RCC 7860 (cell line): ENCODE measurements at regions not wholly inside any gene's neighbourhood (a gene's known extent, or its start where the extent isn't known, plus 50 kb on each side); places are given as distances from the start of the nearest gene placed in this dataset.

Experiments
- DNase-seq: peaks from one replicate; pipeline ENCODE4 v3.0.0-alpha.2; 2015; ENCODE audit warnings: low spot score
- FAIRE-seq: peaks from 2 replicates; lab custom pipeline; 2012; peaks lifted over from hg19 to GRCh38; lab: Jason Lieb, UNC

DNA sequence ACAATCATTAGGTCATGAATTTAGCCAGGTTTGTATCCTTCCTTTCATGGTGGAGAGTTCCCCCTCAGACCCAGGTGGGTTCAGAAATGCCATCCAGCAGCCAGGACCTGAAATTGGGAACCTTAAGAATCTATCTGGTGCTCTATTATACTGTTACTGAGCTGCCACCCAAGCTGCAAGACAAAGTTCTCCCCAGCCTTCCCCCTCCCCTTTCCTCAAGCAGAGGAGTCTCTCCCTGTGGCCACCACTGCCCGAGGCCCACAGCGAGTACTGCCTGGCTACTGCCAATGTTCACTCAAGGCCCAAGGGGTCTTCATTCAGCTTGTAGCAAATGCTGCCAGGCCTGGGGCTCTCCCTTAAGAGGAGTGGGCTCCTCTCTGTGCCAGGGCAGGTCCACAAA is 133.8 kb downstream of the TMEM38B start:
- DNase-seq (no peak), FAIRE-seq (no peak)

GRCh38 chr9:105828596-105829213 is 134.4 kb downstream of the TMEM38B start:
- DNase-seq (no peak), FAIRE-seq (no peak)

DNA sequence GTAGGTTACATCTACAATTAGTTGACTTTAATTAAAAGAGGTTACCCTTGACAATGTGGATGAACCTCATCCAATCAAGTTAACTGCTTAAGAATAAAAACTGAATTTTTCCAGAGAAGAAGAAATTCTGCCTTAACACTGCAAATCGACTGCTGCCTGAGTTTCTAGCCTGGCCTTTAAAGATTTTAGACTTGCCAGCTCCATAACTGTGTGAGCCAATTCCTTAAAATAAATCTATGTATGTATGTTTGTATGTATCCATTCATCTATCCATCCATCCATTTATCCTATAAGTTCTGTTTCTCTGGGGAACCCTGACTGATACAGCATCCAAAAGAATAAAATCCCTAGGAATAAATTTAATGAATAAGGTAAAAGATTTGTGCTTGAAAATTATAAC is 136.1 kb downstream of the TMEM38B start:
- DNase-seq, result no peak
- FAIRE-seq, result no peak

DNA sequence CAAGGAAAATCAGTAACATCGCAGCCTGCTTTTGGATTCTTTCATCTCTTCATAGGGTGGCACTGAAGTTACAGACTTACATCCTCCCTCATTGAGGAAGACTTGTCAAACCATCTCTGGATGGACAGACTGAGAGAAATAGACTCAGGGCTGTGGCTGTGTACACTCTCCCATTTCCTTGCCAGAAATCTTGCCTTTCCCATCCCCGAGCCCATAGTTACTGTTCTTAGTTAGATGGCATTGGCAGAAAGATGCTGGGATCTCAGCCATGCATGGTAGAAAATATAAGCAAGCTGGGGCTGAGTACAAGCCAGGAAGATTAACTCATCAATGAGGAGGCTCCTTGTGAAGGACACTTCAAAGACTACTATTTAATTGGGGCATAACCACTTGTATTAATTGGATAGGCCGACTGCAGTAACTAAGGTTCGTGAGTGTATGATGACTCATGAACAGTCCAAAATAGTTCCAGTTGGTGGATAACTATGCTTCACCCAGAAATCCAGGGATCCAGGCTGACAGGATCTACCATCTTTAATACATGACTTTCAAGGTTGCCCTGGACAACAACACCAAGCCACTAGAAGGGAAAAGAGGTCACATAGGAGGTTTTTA is 137.9 kb downstream of the TMEM38B start:
- DNase-seq, result no peak
- FAIRE-seq, result no peak

DNA sequence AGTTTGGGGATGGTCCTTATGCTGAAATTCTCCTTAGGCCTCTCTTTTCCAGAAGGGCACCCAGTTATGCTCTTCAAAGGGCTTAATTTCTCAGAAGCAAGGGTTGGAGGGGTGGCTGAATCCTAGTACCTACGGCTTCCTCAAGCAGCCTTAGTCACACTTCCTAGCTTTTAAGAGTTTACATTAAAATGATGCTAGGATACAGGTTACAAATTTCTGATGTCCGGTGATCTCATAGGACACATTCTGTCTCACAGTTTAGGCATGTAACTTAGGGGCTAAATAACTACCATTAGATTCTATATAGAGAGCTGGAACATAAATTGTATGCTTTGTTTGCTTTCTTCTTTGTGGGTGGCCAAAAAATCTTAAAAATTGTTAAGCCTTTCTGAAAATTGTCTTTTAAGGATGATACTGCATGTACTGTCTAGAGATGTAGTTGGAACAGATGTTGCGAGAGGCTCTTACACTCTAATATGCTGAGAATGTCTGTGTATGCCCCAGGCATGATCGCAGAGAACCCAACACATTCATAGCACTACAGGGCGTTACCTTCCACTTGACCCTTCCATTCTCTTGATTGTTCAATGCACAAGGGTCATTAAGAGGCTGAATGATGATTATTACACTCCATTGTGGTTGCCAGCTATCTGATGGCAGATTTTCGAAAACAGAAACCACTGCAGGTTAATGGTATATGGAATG is 139.1 kb downstream of the TMEM38B start:
- FAIRE-seq, result no peak

GRCh38 chr9:105834404-105834803 is 140.1 kb downstream of the TMEM38B start:
- no peak for DNase-seq
- no peak for FAIRE-seq

More for the DNA sequence above, 139.1 kb downstream of the TMEM38B start:
- DNase-seq, result no peak

- DNase-seq (no peak), FAIRE-seq (no peak)
Measured at GRCh38 chr9:105835721-105836120, 141.4 kb downstream of the TMEM38B start.

DNA sequence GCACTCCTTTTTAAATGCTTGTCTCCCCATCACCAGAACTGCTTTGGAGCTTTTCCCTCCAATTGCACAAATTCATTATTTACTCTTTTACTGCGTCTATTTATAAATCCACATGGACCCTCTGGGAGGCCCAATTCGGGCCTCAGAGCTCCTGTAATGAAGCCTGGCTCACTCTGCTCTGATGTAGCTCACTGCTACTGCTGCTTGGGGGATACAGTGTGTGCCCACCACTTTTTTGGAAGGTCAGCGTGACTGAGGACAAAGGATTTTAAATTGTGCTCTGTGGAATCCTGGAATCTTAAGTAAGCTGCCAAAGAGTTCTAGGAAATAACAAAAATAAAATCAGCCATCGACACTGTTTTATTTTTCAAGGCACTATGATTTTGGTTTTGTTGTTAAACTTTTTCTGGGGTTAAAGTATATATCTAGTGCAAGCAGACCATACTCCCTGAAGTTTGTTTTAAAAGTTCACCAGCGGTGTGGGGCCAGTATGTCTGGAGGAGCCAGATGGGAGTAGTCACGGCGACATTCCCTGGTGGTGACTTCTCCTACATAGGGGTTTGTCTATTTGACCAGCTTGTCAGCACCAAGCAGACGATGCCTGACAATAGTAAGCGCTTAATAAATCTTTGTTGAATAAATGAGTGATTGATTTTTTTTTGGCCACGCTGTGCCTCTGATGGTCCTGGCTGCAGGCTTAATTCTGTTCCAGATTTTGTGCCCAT is 142.8 kb downstream of the TMEM38B start:
- FAIRE-seq, result no peak
- no peak for DNase-seq

DNA sequence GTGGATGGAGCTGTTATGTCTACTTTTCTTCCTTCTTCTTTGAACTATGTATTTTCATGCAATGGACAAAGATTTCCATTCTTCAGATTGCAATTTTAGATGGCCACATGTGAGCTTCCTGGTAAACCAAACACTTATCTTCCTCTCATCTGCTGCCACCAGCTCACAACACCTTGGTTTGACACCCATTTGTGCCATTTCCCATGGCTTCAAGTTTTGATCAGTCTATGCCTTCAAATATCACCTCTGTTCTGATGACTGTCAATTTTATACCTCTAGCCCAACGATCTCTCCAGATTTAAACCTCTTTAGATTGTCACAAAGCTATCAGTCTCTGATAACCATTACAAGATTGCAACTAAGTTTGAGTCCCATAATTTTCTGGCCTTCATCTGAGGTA is 147.2 kb downstream of the TMEM38B start:
- DNase-seq (no peak), FAIRE-seq (no peak)

DNA sequence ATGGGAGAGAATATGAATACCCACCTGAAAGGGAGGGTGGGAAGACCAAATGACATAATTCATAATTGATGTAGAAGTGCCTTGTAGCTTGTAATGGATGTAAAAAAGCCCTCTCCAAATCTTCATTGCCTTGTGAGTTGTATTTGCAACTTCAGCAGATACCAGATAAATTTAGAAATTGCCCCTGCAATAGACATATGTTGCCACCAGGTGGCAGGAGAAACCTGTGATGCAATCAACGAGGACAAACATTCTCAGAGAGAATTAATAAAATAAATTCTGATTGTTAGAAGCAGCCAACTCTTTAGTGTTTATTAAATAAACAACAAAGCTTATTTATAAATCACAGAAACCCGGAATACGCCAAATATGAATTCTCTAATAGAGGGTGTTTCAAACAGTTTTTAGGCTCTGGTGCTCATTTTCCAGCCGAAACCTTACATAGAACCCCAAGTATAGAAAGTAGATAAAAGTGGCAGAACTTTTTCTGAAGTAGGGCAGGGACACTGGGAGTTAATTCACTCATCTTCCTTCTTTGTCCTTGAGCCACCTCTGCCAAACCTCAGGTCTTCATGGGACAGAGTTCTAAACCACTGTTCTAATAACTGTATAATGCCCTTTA is 147.8 kb downstream of the TMEM38B start:
- DNase-seq (no peak), FAIRE-seq (peak; percentile 83)

DNA sequence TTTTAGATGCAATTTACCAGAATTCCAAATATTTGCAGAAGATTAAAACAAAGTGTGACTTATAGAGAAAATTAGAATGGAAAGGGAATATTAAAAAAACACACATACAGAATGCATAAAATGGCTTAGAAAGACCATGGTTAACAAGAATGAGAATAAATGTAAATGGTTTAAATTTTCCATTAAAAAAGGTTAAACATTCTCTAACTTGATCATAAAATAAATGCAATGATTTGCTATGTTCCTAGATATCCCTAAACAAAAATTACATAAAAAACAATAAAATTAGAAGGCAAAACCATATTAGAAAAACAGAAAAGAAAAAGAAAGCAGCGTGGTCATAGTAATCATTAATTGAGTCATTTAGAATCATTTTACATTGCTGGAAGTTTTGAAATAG is 152.5 kb downstream of the TMEM38B start:
- FAIRE-seq (peak; percentile 10), DNase-seq (no peak)

- DNase-seq (no peak), FAIRE-seq (no peak)
Measured at GRCh38 chr9:105850852-105851500, 156.6 kb downstream of the TMEM38B start.

DNA sequence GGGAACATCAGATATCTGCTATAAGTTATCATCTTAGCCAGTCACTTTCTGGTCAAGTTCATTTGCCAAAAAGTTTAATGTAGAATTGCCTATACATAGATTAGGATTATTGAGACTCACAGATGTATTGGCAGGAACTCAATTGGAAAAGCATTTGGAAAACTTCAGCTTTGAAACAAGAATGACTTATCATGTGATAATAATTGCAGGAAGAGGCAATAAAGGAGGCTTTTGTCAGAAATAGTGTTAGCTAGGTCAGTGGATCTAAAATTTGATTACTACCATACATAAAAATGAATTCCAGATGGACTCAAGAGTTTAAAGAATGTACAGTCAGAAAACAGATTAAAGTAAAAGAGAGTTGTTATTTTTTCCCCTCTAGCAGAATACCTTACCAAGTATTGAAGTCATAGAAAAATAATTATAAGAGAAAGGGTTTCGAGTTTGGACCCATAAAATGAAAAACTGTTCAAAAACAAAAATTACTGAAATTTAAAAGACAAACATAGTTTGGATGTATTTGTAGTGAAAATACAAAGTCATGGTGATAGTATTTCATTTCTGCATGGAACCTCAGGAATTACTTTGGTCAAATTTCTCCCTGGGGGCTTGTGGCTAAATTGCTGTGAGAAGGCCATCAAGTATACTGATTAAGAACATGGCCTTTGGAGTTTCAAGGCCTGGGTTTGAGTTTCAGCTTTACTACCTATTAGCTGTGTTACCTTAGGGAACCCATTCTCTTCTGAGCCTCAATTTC is 159.9 kb downstream of the TMEM38B start:
- FAIRE-seq (no peak), DNase-seq (no peak)

DNA sequence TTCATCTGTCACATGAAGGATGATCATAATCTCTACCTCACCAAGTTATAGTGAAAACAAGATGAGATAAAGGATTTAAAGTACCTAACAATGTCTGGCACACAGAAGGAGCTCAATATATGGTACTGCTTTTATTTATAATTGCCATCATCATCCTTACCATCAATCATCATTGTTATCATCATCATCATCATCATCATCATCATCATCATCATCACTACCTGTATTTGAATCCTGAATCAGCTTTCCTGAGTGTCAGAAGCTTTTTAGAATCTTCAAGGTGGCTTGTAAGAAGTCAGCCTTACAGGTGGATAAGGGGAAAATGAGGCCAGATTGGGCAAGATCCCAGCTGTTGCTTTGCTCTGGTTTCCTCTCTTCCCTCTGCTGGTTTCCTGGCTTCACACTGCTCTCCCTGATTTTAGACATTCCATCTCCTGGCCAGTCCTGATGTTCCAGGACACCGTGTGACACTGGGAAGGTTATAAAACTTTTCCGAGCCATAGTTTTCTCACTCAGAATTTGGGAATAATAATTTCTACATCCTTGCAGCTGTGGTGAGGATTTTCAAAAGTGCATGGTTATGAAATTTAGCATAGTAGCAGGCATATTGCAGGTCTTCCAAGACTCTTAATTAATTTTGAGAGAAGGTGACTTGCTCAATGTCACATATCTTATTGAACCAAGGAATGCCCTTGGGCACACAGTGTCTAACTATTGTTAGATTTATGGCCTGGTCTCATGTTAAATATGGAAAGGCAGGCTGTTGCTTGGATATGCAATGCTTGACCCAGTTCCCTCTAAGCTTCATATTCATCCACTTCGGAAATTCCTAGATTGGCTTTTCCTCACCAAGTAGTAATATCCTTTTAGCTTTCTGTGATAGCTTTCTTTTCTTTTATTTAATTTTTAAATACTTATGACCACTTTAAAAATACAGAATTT is 160.7 kb downstream of the TMEM38B start:
- no peak for DNase-seq
- no peak for FAIRE-seq

DNA sequence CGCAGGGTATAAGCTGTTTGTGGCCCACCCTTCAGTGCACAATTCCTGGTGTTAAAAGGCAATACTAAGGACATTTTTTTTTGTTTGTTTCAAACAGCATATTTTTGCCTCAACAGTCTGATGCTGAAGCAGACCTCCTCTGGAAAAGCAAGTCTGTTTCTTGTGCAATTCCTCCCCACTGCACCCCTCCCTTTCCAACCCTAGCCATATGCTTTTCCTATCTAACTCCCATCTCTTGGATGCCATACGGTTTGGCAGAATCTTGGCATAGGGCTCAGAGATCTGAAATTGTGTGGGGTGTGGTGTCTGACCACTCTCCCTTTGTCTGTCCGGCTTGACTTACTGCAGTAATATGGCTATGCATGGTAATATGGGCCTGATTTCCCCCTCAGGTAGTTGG is 161.6 kb downstream of the TMEM38B start:
- no peak for FAIRE-seq
- DNase-seq, result no peak

DNA sequence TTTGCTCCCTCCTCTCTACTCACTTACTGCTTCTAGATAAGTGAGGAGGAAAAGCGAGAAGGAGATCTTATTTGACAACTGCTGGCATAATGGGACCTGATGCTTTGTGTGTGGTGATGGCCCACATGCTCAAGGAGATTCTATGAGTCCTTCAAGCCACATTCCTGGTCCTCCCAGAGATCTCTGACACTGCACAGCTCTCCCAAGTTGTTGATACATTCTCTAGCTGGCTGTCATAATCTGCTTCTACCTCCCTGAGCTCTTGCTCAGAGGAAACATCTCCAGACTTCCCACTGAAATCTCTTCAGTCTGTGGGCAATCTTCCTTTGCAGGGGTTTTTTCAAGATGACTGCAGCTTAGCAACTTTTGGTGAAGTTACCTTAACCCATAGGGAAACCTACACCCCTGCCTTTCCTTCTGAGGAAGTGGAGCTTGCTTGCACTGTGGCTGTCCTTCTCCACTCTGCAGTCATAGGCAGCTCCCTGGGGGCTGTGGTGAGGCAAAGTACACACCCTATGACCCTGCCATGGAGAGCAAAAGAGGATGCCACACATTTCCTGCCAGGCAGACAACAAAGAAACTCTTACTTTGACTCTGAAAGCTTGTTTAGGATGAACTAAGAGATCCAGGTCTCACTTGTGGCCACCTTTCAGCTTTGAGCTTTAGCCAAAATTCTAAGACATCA is 163.8 kb downstream of the TMEM38B start:
- no peak for DNase-seq
- no peak for FAIRE-seq

- FAIRE-seq (no peak), DNase-seq (no peak)
Measured at GRCh38 chr9:105858877-105859276, 164.5 kb downstream of the TMEM38B start.

GRCh38 chr9:105859428-105860091 is 165.2 kb downstream of the TMEM38B start:
- no peak for DNase-seq
- no peak for FAIRE-seq
